Esophagus squamous epithelium (tissue), 4 donors: ENCODE measurements at regions not wholly inside any gene's neighbourhood (a gene's known extent, or its start where the extent isn't known, plus 50 kb on each side); places are given as distances from the start of the nearest gene placed in this dataset.

Experiments
- CTCF ChIP-seq, 6 experiments: fragments of 450-650 bp in 4 of 6; fragments of 200-600 bp in 2 of 6; sonication (generic) in 2 of 6; IDR thresholded peaks; one replicate each; pipeline ENCODE4 v1.5.1; 2016 to 2019; ENCODE audit warnings: antibody characterized with exemption in 6 of 6, mild to moderate bottlenecking in 4 of 6, moderate library complexity in 4 of 6
- POLR2A ChIP-seq, 4 donors: fragments of 450-650 bp; IDR thresholded peaks; one replicate each; pipeline ENCODE4 v1.6.1; 2017; ENCODE audit warnings: antibody characterized with exemption in 4 of 4, mild to moderate bottlenecking in 4 of 4, moderate library complexity in 3 of 4

GRCh38 chr11:38577769-38578168 lies 1979.7 kb upstream of the RAG2 start:
- TF ChIP-seq CTCF (IDR thresholded peaks at IDR 0.05), result no peak
- no peak for TF ChIP-seq POLR2A (IDR thresholded peaks at IDR 0.05)
